ENCODE measurements at regions not wholly inside any gene's neighbourhood (a gene's known extent, or its start where the extent isn't known, plus 50 kb on each side); places are given as distances from the start of the nearest gene placed in this dataset.

- no peak overlapping the region for H3K4me3 ChIP-seq (ENCODE audit: low read length)
- no peak overlapping the region for H3K4me2 ChIP-seq (ENCODE audit: low read length)
- no peaks in the 10 kb centered on the region for H3K9me2 ChIP-seq (replicated peaks; ENCODE audit: control insufficient read depth, low read length)
- H3K4me1 ChIP-seq (ENCODE audit: control insufficient read depth, low read length): no peaks in the 10 kb centered on the region
- H3F3A ChIP-seq (ENCODE audit: control insufficient read depth, insufficient read depth): no peaks in the 10 kb centered on the region
- no peak for TF ChIP-seq EZH2phosphoT487 (IDR thresholded peaks at IDR 0.05; ENCODE audit: borderline replicate concordance, low read length)
- TF ChIP-seq, protein P1, sequence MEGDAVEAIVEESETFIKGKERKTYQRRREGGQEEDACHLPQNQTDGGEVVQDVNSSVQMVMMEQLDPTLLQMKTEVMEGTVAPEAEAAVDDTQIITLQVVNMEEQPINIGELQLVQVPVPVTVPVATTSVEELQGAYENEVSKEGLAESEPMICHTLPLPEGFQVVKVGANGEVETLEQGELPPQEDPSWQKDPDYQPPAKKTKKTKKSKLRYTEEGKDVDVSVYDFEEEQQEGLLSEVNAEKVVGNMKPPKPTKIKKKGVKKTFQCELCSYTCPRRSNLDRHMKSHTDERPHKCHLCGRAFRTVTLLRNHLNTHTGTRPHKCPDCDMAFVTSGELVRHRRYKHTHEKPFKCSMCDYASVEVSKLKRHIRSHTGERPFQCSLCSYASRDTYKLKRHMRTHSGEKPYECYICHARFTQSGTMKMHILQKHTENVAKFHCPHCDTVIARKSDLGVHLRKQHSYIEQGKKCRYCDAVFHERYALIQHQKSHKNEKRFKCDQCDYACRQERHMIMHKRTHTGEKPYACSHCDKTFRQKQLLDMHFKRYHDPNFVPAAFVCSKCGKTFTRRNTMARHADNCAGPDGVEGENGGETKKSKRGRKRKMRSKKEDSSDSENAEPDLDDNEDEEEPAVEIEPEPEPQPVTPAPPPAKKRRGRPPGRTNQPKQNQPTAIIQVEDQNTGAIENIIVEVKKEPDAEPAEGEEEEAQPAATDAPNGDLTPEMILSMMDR (IDR thresholded peaks at IDR 0.05; ENCODE audit: low read depth, low read length, poor library complexity, severe bottlenecking): no peak
- no peaks in the 10 kb centered on the region for H3K27me3 ChIP-seq (ENCODE audit: control insufficient read depth, low read length)
- H4K20me1 ChIP-seq (ENCODE audit: control insufficient read depth, insufficient read depth, low read depth, low read length): no peaks in the 10 kb centered on the region
- H3K79me2 ChIP-seq (ENCODE audit: control insufficient read depth, low read length): no peaks in the 10 kb centered on the region
- no peaks in the 10 kb centered on the region for H3K9me3 ChIP-seq (ENCODE audit: control insufficient read depth, insufficient read depth, low read length)
- no peaks in the 10 kb centered on the region for H3K36me3 ChIP-seq (ENCODE audit: control insufficient read depth, low read length)
- H3K27ac ChIP-seq (ENCODE audit: low read depth, low read length): no peak overlapping the region
Measured at GRCh38 chr14:87203346-87203745, 789.6 kb downstream of the GALC start.

DNA sequence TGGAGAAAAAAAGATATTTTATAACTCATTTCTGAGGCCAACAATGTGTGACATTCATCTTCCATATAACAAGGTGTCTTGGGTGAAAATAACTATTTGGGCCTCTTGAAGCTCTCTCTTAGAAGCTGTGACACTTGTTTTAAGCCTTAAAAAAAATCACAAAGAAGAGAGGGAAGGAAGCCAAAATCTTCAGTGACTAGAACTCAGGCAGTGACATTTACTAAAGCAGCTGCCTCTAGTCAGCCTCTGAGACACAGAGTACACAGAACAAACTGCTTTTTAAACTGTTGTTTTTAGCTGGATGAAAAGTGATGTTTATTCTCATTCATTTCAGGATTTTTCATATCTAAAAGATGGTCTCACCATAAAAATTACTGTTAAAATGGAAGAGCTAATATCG, 793.6 kb downstream of the GALC start:
- Histone ChIP-seq H3K79me2 (ENCODE audit: control insufficient read depth, low read length) (no peaks in the 10 kb centered on the region), H3K27me3 (ENCODE audit: control insufficient read depth, low read length) (no peaks in the 10 kb centered on the region), H3K27ac (ENCODE audit: low read depth, low read length) (no peak overlapping the region), H4K20me1 (ENCODE audit: control insufficient read depth, insufficient read depth, low read depth, low read length) (no peaks in the 10 kb centered on the region), H3K36me3 (ENCODE audit: control insufficient read depth, low read length) (no peaks in the 10 kb centered on the region), H3K9me2 (replicated peaks; ENCODE audit: control insufficient read depth, low read length) (no peaks in the 10 kb centered on the region), H3K4me1 (ENCODE audit: control insufficient read depth, low read length) (no peaks in the 10 kb centered on the region), H3K4me2 (ENCODE audit: low read length) (no peak overlapping the region), H3F3A (ENCODE audit: control insufficient read depth, insufficient read depth) (no peaks in the 10 kb centered on the region), H3K4me3 (ENCODE audit: low read length) (no peak overlapping the region), H3K9me3 (ENCODE audit: control insufficient read depth, insufficient read depth, low read length) (no peaks in the 10 kb centered on the region)
- TF ChIP-seq, protein P1 (IDR thresholded peaks at IDR 0.05; ENCODE audit: low read depth, low read length, poor library complexity, severe bottlenecking): no peak
- TF ChIP-seq EZH2phosphoT487 (IDR thresholded peaks at IDR 0.05; ENCODE audit: borderline replicate concordance, low read length): no peak

- no peaks in the 10 kb centered on the region for H3K9me3 ChIP-seq (ENCODE audit: control insufficient read depth, insufficient read depth, low read length)
- H4K20me1 ChIP-seq (ENCODE audit: control insufficient read depth, insufficient read depth, low read depth, low read length): no peaks in the 10 kb centered on the region
- no peak overlapping the region for H3K4me2 ChIP-seq (ENCODE audit: low read length)
- H3K79me2 ChIP-seq (ENCODE audit: control insufficient read depth, low read length): no peaks in the 10 kb centered on the region
- H3K27me3 ChIP-seq (ENCODE audit: control insufficient read depth, low read length): no peaks in the 10 kb centered on the region
- H3K4me3 ChIP-seq (ENCODE audit: low read length): no peak overlapping the region
- H3K36me3 ChIP-seq (ENCODE audit: control insufficient read depth, low read length): no peaks in the 10 kb centered on the region
- no peak for TF ChIP-seq EZH2phosphoT487 (IDR thresholded peaks at IDR 0.05; ENCODE audit: borderline replicate concordance, low read length)
- TF ChIP-seq, protein P1 (IDR thresholded peaks at IDR 0.05; ENCODE audit: low read depth, low read length, poor library complexity, severe bottlenecking): no peak
- no peaks in the 10 kb centered on the region for H3K4me1 ChIP-seq (ENCODE audit: control insufficient read depth, low read length)
- H3K9me2 ChIP-seq (replicated peaks; ENCODE audit: control insufficient read depth, low read length): no peaks in the 10 kb centered on the region; the same call in 1 of the 2 replicates
- no peak overlapping the region for H3K27ac ChIP-seq (ENCODE audit: low read depth, low read length)
- no peaks in the 10 kb centered on the region for H3F3A ChIP-seq (ENCODE audit: control insufficient read depth, insufficient read depth)
Measured at GRCh38 chr14:87196436-87196835, 796.5 kb downstream of the GALC start.

GRCh38 chr14:87187786-87188185, 805.2 kb downstream of the GALC start:
- TF ChIP-seq EZH2phosphoT487 (IDR thresholded peaks at IDR 0.05; ENCODE audit: borderline replicate concordance, low read length): no peak
- TF ChIP-seq, protein P1 (IDR thresholded peaks at IDR 0.05; ENCODE audit: low read depth, low read length, poor library complexity, severe bottlenecking): no peak
- no peaks in the 10 kb centered on the region for H3K9me2 ChIP-seq (replicated peaks; ENCODE audit: control insufficient read depth, low read length)
- H3K4me2 ChIP-seq (ENCODE audit: low read length): no peak overlapping the region
- no peaks in the 10 kb centered on the region for H3K4me1 ChIP-seq (ENCODE audit: control insufficient read depth, low read length)
- no peaks in the 10 kb centered on the region for H3K79me2 ChIP-seq (ENCODE audit: control insufficient read depth, low read length)
- no peaks in the 10 kb centered on the region for H3K9me3 ChIP-seq (ENCODE audit: control insufficient read depth, insufficient read depth, low read length)
- H3K36me3 ChIP-seq (ENCODE audit: control insufficient read depth, low read length): no peaks in the 10 kb centered on the region
- H3K4me3 ChIP-seq (ENCODE audit: low read length): no peak overlapping the region
- H3K27ac ChIP-seq (ENCODE audit: low read depth, low read length): no peak overlapping the region
- no peaks in the 10 kb centered on the region for H3F3A ChIP-seq (ENCODE audit: control insufficient read depth, insufficient read depth)
- H4K20me1 ChIP-seq (ENCODE audit: control insufficient read depth, insufficient read depth, low read depth, low read length): no peaks in the 10 kb centered on the region
- H3K27me3 ChIP-seq (ENCODE audit: control insufficient read depth, low read length): no peaks in the 10 kb centered on the region
